Astrocyte of the spinal cord (primary cell): ENCODE measurements at regions not wholly inside any gene's neighbourhood (a gene's known extent, or its start where the extent isn't known, plus 50 kb on each side); places are given as distances from the start of the nearest gene placed in this dataset.
"Not testable (repeated sequence)": the region's sequence is repeated elsewhere in the genome, so short reads cannot be mapped to it uniquely, and the experiment has no call there.

Source experiments
- DNase-seq: peaks from one replicate; pipeline ENCODE4 v3.0.0; 2011; ENCODE audit warnings: low read depth, low spot score
- H3K4me3 ChIP-seq: 2 replicates; pipeline ENCODE4 v1.5.1; 2011; ENCODE audit warnings: low read depth, mild to moderate bottlenecking, low read length, moderate library complexity
- in situ Hi-C: cut with HindIII; loops from 2 replicates; pipeline ENCODE4 v1.10.0; 2017; ENCODE audit warnings: low sequenced_read_pairs
- TF ChIP-seq, protein P1 (sequence below): IDR thresholded peaks from 2 replicates; pipeline ENCODE4 v1.5.1; 2012; ENCODE audit warnings: low read depth, mild to moderate bottlenecking, low read length, inconsistent platforms

DNA sequence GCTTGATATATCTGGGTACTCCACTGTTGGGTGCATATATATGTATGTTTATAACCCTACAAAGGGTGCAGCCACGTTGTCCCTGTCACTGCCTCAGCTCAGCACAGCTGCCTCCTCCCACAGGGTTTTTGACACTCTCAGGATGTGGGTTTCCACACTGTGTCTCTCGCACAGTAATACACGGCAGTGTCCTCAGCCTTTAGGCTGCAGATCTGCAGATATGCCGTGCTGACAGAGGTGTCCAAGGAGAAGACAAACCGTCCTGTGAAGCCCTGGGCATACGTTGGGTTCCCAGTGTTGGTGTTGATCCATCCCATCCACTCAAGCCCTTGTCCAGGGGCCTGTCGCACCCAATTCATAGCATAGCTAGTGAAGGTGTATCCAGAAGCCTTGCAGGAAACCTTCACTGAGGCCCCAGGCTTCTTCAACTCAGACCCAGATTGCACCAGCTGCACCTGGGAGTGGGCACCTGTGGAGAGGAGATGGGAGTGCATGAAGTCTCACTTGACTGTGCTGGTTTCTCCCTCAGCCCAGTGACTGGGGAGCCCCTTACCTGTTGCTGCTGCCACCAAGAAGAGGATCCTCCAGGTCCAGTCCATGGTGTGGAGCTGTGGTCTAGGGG lies 498.7 kb downstream of the TMEM121 start:
- in situ Hi-C loops = no loop called here
- no peak for DNase-seq
- no peak overlapping the region for H3K4me3 ChIP-seq
- TF ChIP-seq, protein P1, sequence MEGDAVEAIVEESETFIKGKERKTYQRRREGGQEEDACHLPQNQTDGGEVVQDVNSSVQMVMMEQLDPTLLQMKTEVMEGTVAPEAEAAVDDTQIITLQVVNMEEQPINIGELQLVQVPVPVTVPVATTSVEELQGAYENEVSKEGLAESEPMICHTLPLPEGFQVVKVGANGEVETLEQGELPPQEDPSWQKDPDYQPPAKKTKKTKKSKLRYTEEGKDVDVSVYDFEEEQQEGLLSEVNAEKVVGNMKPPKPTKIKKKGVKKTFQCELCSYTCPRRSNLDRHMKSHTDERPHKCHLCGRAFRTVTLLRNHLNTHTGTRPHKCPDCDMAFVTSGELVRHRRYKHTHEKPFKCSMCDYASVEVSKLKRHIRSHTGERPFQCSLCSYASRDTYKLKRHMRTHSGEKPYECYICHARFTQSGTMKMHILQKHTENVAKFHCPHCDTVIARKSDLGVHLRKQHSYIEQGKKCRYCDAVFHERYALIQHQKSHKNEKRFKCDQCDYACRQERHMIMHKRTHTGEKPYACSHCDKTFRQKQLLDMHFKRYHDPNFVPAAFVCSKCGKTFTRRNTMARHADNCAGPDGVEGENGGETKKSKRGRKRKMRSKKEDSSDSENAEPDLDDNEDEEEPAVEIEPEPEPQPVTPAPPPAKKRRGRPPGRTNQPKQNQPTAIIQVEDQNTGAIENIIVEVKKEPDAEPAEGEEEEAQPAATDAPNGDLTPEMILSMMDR = no peak

DNA sequence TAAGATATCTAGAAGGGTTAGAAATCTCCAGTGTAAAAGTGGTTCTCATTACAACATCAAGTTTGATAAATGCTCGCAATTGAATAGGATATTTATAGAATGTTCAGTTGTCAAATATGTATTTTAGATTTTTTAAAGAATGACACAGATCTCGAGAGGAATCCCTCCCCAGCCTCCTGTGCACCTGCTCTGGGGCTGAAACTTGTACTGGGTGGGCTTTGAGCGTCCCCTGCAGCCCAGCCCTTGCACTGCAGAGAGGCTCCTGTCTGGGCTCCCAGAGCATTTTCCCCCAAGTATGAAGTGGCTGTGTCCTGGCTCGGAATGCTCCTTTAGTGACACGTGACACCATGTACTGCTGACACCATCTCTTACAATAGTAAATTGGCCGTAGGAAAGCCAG lies 499.6 kb downstream of the TMEM121 start:
- no peak for DNase-seq
- TF ChIP-seq, protein P1 = no peak

GRCh38 chr14:106027759-106028158 lies 501.4 kb downstream of the TMEM121 start:
- H3K4me3 ChIP-seq, in situ Hi-C loops, DNase-seq: not testable (repeated sequence)

More for the DNA sequence above, 499.6 kb downstream of the TMEM121 start:
- H3K4me3 ChIP-seq = no peak overlapping the region
- in situ Hi-C loops = no loop called here

DNA sequence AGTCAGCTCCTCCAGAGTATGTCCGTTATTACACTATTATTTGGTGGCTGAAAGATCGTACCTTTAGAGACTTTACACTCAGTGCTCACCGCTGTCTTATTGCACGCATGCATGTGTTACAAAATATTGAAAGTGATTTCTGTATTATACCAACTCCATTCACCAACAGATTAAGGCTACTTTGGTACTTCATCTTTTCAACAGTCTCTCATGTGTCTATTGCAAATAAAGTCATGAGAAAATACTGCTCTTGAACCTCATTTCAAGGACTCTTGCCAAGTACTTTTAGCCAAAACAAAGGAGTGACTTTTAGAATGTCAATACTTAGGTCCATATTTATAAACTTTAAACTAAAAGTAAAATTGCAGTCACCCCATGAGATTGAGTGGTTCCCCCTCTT lies 503.6 kb downstream of the TMEM121 start:
- TF ChIP-seq, protein P1 = no peak
- no peak overlapping the region for H3K4me3 ChIP-seq
- in situ Hi-C loops = no loop called here
- DNase-seq = no peak

DNA sequence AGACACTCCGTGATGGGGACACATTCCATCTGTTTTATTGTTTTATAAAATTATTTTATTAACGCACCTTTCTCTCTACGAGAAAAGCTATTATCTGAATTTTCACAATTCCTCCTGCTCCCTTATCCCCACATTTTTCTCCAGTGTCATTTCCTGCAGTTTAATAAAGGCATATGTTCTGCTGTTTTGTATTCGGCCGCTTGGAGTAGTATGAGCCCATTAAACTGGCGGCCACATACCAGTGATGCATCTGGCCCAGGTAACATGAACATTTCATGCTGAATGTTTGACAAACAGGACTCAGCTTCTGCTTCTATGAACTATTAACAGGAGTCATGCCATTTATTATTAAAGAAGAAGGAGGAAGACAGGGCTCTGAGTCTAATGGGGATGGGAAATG lies 511.0 kb downstream of the TMEM121 start:
- no peak for DNase-seq
- in situ Hi-C loops = no loop called here
- no peak overlapping the region for H3K4me3 ChIP-seq
- TF ChIP-seq, protein P1 = no peak

- TF ChIP-seq, protein P1 = no peak
- in situ Hi-C loops = no loop called here
- no peak overlapping the region for H3K4me3 ChIP-seq
- DNase-seq = no peak
Measured at GRCh38 chr14:106038263-106038662, 511.9 kb downstream of the TMEM121 start.

GRCh38 chr14:106039400-106039799 lies 513.0 kb downstream of the TMEM121 start:
- DNase-seq = no peak
- TF ChIP-seq, protein P1 = no peak
- no peak overlapping the region for H3K4me3 ChIP-seq
- in situ Hi-C loops = no loop called here
